ENCODE measurements at regions not wholly inside any gene's neighbourhood (a gene's known extent, or its start where the extent isn't known, plus 50 kb on each side); places are given as distances from the start of the nearest gene placed in this dataset.
"Not testable (repeated sequence)": the region's sequence is repeated elsewhere in the genome, so short reads cannot be mapped to it uniquely, and the experiment has no call there.

GRCh38 chr9:38246833-38247232 lies 145.7 kb upstream of the ALDH1B1 start:
- no peak for TF ChIP-seq ZNF274 (IDR thresholded peaks at IDR 0.05; ENCODE audit: low read depth, low read length)
- H3K4me3 ChIP-seq (ENCODE audit: low read length), result no peak overlapping the region

- TF ChIP-seq ZNF274 (IDR thresholded peaks at IDR 0.05; ENCODE audit: low read depth, low read length), result no peak
- no peak overlapping the region for H3K4me3 ChIP-seq (ENCODE audit: low read length)
Observed at GRCh38 chr9:38244971-38245370, 147.5 kb upstream of the ALDH1B1 start.

- H3K4me3 ChIP-seq (ENCODE audit: low read length), result no peak overlapping the region
- no peak for TF ChIP-seq ZNF274 (IDR thresholded peaks at IDR 0.05; ENCODE audit: low read depth, low read length)
Observed at GRCh38 chr9:38243993-38244392, 148.5 kb upstream of the ALDH1B1 start.

- not testable (repeated sequence) for H3K4me3 ChIP-seq (ENCODE audit: low read length)
Observed at GRCh38 chr9:38242151-38242550, 150.4 kb upstream of the ALDH1B1 start.

GRCh38 chr9:38240051-38240450 lies 152.5 kb upstream of the ALDH1B1 start:
- H3K4me3 ChIP-seq (ENCODE audit: low read length), result no peak overlapping the region
- TF ChIP-seq ZNF274 (IDR thresholded peaks at IDR 0.05; ENCODE audit: low read depth, low read length), result no peak

- TF ChIP-seq ZNF274 (IDR thresholded peaks at IDR 0.05; ENCODE audit: low read depth, low read length), result no peak
- no peak overlapping the region for H3K4me3 ChIP-seq (ENCODE audit: low read length)
Observed at GRCh38 chr9:38235244-38235643, 157.3 kb upstream of the ALDH1B1 start.

- TF ChIP-seq ZNF274 (IDR thresholded peaks at IDR 0.05; ENCODE audit: low read depth, low read length), result no peak
- no peak overlapping the region for H3K4me3 ChIP-seq (ENCODE audit: low read length)
Observed at GRCh38 chr9:38234479-38235170, 157.9 kb upstream of the ALDH1B1 start.

- no peak overlapping the region for H3K4me3 ChIP-seq (ENCODE audit: low read length)
- TF ChIP-seq ZNF274 (IDR thresholded peaks at IDR 0.05; ENCODE audit: low read depth, low read length), result no peak
Observed at GRCh38 chr9:38233796-38234355, 158.6 kb upstream of the ALDH1B1 start.

GRCh38 chr9:38233343-38233742 lies 159.2 kb upstream of the ALDH1B1 start:
- TF ChIP-seq ZNF274 (IDR thresholded peaks at IDR 0.05; ENCODE audit: low read depth, low read length), result no peak
- no peak overlapping the region for H3K4me3 ChIP-seq (ENCODE audit: low read length)

GRCh38 chr9:38232895-38233294 lies 159.6 kb upstream of the ALDH1B1 start:
- no peak for TF ChIP-seq ZNF274 (IDR thresholded peaks at IDR 0.05; ENCODE audit: low read depth, low read length)

GRCh38 chr9:38229504-38230155 lies 160.6 kb upstream of the SHB start:
- no peak for TF ChIP-seq ZNF274 (IDR thresholded peaks at IDR 0.05; ENCODE audit: low read depth, low read length)
- no peak overlapping the region for H3K4me3 ChIP-seq (ENCODE audit: low read length)

More at GRCh38 chr9:38232895-38233294, 159.6 kb upstream of the ALDH1B1 start:
- H3K4me3 ChIP-seq (ENCODE audit: low read length), result no peak overlapping the region

- no peak for TF ChIP-seq ZNF274 (IDR thresholded peaks at IDR 0.05; ENCODE audit: low read depth, low read length)
- no peak overlapping the region for H3K4me3 ChIP-seq (ENCODE audit: low read length)
Observed at GRCh38 chr9:38229104-38229500, 160.1 kb upstream of the SHB start.

GRCh38 chr9:38228331-38229103 lies 159.5 kb upstream of the SHB start:
- TF ChIP-seq ZNF274 (IDR thresholded peaks at IDR 0.05; ENCODE audit: low read depth, low read length), result no peak
- no peak overlapping the region for H3K4me3 ChIP-seq (ENCODE audit: low read length)

- no peak for TF ChIP-seq ZNF274 (IDR thresholded peaks at IDR 0.05; ENCODE audit: low read depth, low read length)
- H3K4me3 ChIP-seq (ENCODE audit: low read length), result no peak overlapping the region; the same call in 1 of the 2 replicates
Observed at GRCh38 chr9:38227656-38228055, 158.6 kb upstream of the SHB start.
